WI38 (cell line): ENCODE measurements at regions not wholly inside any gene's neighbourhood (a gene's known extent, or its start where the extent isn't known, plus 50 kb on each side); places are given as distances from the start of the nearest gene placed in this dataset.

Source experiments
- H3K4me3 ChIP-seq: 2 replicates; pipeline ENCODE4 v1.5.1; 2011; ENCODE audit warnings: low read depth, mild to moderate bottlenecking, control low read depth, low read length
- CTCF ChIP-seq: IDR thresholded peaks from 2 replicates; pipeline ENCODE4 v1.5.1; 2012; ENCODE audit warnings: low read depth, mild to moderate bottlenecking, control low read depth, low read length

- no peak overlapping the region for H3K4me3 ChIP-seq
- TF ChIP-seq CTCF = no peak
These were observed 1068.0 kb downstream of the MAT2B start for GRCh38 chr5:164573397-164573796.

GRCh38 chr5:164577201-164577600 is 1071.8 kb downstream of the MAT2B start:
- TF ChIP-seq CTCF = no peak

GRCh38 chr5:164577742-164578141 is 1072.3 kb downstream of the MAT2B start:
- H3K4me3 ChIP-seq = no peak overlapping the region
- TF ChIP-seq CTCF = no peak

More at GRCh38 chr5:164577201-164577600, 1071.8 kb downstream of the MAT2B start:
- no peak overlapping the region for H3K4me3 ChIP-seq

GRCh38 chr5:164578401-164578800 is 1073.0 kb downstream of the MAT2B start:
- no peak for TF ChIP-seq CTCF
- H3K4me3 ChIP-seq = no peak overlapping the region

GRCh38 chr5:164578911-164579310 is 1073.5 kb downstream of the MAT2B start:
- TF ChIP-seq CTCF = no peak
- H3K4me3 ChIP-seq = no peak overlapping the region

- no peak for TF ChIP-seq CTCF
- H3K4me3 ChIP-seq = no peak overlapping the region
These were observed 1074.7 kb downstream of the MAT2B start for GRCh38 chr5:164580155-164580554.

GRCh38 chr5:164581889-164582288 is 1076.5 kb downstream of the MAT2B start:
- no peak for TF ChIP-seq CTCF
- H3K4me3 ChIP-seq = no peak overlapping the region
